Gastrocnemius medialis (tissue), 4 donors: ENCODE measurements at regions not wholly inside any gene's neighbourhood (a gene's known extent, or its start where the extent isn't known, plus 50 kb on each side); places are given as distances from the start of the nearest gene placed in this dataset.

ENCODE experiments used
- ATAC-seq, 2 donors: fragments of 150-250 bp; one replicate each; pipeline ENCODE4 v1.9.1; 2016
- DNase-seq, 2 donors: peaks; one replicate each; pipeline ENCODE4 v3.0.0-alpha.2; 2019
- H3K27ac ChIP-seq, 4 donors: fragments of 200-600 bp; sonication (generic); 1 replicate in 1 of 4; 2 replicates in 3 of 4; pipeline ENCODE4 v1.5.1; 2016 to 2018; ENCODE audit warnings: mild to moderate bottlenecking in 2 of 4, moderate library complexity in 1 of 4
- H3K27me3 ChIP-seq, 3 donors: fragments of 200-600 bp; sonication (generic) in 2 of 3; 1 replicate in 1 of 3; 2 replicates in 2 of 3; pipeline versions ENCODE4 v1.5.1 to v1.6.0; 2016 to 2019; ENCODE audit warnings: mild to moderate bottlenecking in 1 of 3, moderate library complexity in 1 of 3
- H3K36me3 ChIP-seq, 2 donors: fragments of 200-600 bp; sonication (generic) in 1 of 2; one replicate each; pipeline ENCODE4 v1.5.1; 2017 to 2018
- H3K4me1 ChIP-seq, 2 donors: fragments of 200-600 bp; sonication (generic) in 1 of 2; one replicate each; pipeline ENCODE4 v1.5.1; 2016 to 2017; ENCODE audit warnings: mild to moderate bottlenecking in 2 of 2
- H3K4me3 ChIP-seq, 4 donors: fragments of 200-600 bp; sonication (generic) in 3 of 4; 1 replicate in 1 of 4; 2 replicates in 3 of 4; pipeline ENCODE4 v1.5.1; 2016 to 2019; ENCODE audit warnings: mild to moderate bottlenecking in 2 of 4
- H3K9me3 ChIP-seq, 3 donors: fragments of 200-600 bp; sonication (generic) in 2 of 3; 1 replicate in 1 of 3; 2 replicates in 2 of 3; pipeline ENCODE4 v1.5.1; 2016 to 2019
- CTCF ChIP-seq, 5 experiments: fragments of 450-650 bp in 3 of 5; fragments of 200-600 bp in 2 of 5; sonication (generic) in 2 of 5; IDR thresholded peaks in 4 of 5; conservative IDR thresholded peaks in 1 of 5; 1 replicate in 4 of 5; 2 replicates in 1 of 5; pipeline ENCODE4 v1.5.1; 2016 to 2019; ENCODE audit warnings: antibody characterized with exemption in 5 of 5, mild to moderate bottlenecking in 3 of 5, moderate library complexity in 3 of 5
- POLR2A ChIP-seq, 2 donors: fragments of 450-650 bp; IDR thresholded peaks; one replicate each; pipeline ENCODE4 v1.6.1; 2017; ENCODE audit warnings: antibody characterized with exemption in 2 of 2, mild to moderate bottlenecking in 2 of 2, moderate library complexity in 2 of 2
- in situ Hi-C, 4 donors: fragments of 200-750 bp; cut with MboI; loops; one replicate each; pipeline versions ENCODE4 v1.15.0 to v1.8.0; 2017; ENCODE audit warnings: low sequenced_read_pairs in 4 of 4
- intact Hi-C: fragments of 100-400 bp; cut with DNase I; formaldehyde crosslinking; loops from one replicate; pipeline ENCODE4 v1.15.1; 2023; ENCODE audit warnings: low total_unique reads

- intact Hi-C loops: no loop called here
- TF ChIP-seq CTCF (IDR thresholded peaks at IDR 0.05 in 4 of 5, conservative IDR thresholded peaks at IDR 0.05 in 1 of 5): no peak
- TF ChIP-seq POLR2A (IDR thresholded peaks at IDR 0.05): no peak
- no peak for ATAC-seq
- H3K4me1 ChIP-seq: no peaks in the 10 kb centered on the region
- DNase-seq: no peak
- H3K27ac ChIP-seq: no peak overlapping the region
- in situ Hi-C loops: no loop called here
- no peak overlapping the region for H3K4me3 ChIP-seq
- H3K9me3 ChIP-seq: no peaks in the 10 kb centered on the region
- no peaks in the 10 kb centered on the region for H3K27me3 ChIP-seq
- H3K36me3 ChIP-seq: no peaks in the 10 kb centered on the region
Measured at GRCh38 chr15:77865701-77866100, 211.8 kb downstream of the TBC1D2B start.

GRCh38 chr15:77865106-77865610, 212.4 kb downstream of the TBC1D2B start:
- no peak overlapping the region for H3K4me3 ChIP-seq
- ATAC-seq (no peak), DNase-seq (no peak)
- intact Hi-C loops (no loop called here), in situ Hi-C loops (no loop called here)
- TF ChIP-seq POLR2A (IDR thresholded peaks at IDR 0.05) (no peak), CTCF (IDR thresholded peaks at IDR 0.05 in 4 of 5, conservative IDR thresholded peaks at IDR 0.05 in 1 of 5) (no peak)
- H3K27me3 ChIP-seq: no peaks in the 10 kb centered on the region
- H3K9me3 ChIP-seq: no peaks in the 10 kb centered on the region
- H3K36me3 ChIP-seq: no peaks in the 10 kb centered on the region
- no peak overlapping the region for H3K27ac ChIP-seq
- H3K4me1 ChIP-seq: no peaks in the 10 kb centered on the region

GRCh38 chr15:77864211-77865105, 213.1 kb downstream of the TBC1D2B start:
- DNase-seq: no peak
- Histone ChIP-seq H3K36me3 (no peaks in the 10 kb centered on the region), H3K9me3 (no peaks in the 10 kb centered on the region), H3K4me3 (no peak overlapping the region), H3K4me1 (no peaks in the 10 kb centered on the region), H3K27ac (no peak overlapping the region), H3K27me3 (no peaks in the 10 kb centered on the region)
- intact Hi-C loops (no loop called here), in situ Hi-C loops (no loop called here)
- TF ChIP-seq POLR2A (IDR thresholded peaks at IDR 0.05) (no peak), CTCF (IDR thresholded peaks at IDR 0.05 in 4 of 5, conservative IDR thresholded peaks at IDR 0.05 in 1 of 5) (no peak)
- no peak for ATAC-seq

- TF ChIP-seq CTCF (IDR thresholded peaks at IDR 0.05 in 4 of 5, conservative IDR thresholded peaks at IDR 0.05 in 1 of 5) (no peak), POLR2A (IDR thresholded peaks at IDR 0.05) (no peak)
- Histone ChIP-seq H3K4me1 (no peaks in the 10 kb centered on the region), H3K27ac (no peak overlapping the region), H3K27me3 (no peaks in the 10 kb centered on the region), H3K9me3 (no peaks in the 10 kb centered on the region), H3K36me3 (no peaks in the 10 kb centered on the region), H3K4me3 (no peak overlapping the region)
- DNase-seq (no peak), ATAC-seq (no peak)
- in situ Hi-C loops: no loop called here
- intact Hi-C loops: no loop called here
Measured at GRCh38 chr15:77863491-77864105, 213.9 kb downstream of the TBC1D2B start.
